ENCODE measurements at regions not wholly inside any gene's neighbourhood (a gene's known extent, or its start where the extent isn't known, plus 50 kb on each side); places are given as distances from the start of the nearest gene placed in this dataset.

- H4K20me1 ChIP-seq (ENCODE audit: control insufficient read depth, insufficient read depth, low read depth, low read length): no peaks in the 10 kb centered on the region
- H3K36me3 ChIP-seq (ENCODE audit: control insufficient read depth, low read length): no peaks in the 10 kb centered on the region
- no peak for TF ChIP-seq CTCF (IDR thresholded peaks at IDR 0.05; ENCODE audit: low read depth, low read length, poor library complexity, severe bottlenecking)
- no peak for TF ChIP-seq EZH2phosphoT487 (IDR thresholded peaks at IDR 0.05; ENCODE audit: borderline replicate concordance, low read length)
- no peaks in the 10 kb centered on the region for H3K27me3 ChIP-seq (ENCODE audit: control insufficient read depth, low read length)
- H3K4me1 ChIP-seq (ENCODE audit: control insufficient read depth, low read length): no peaks in the 10 kb centered on the region
- H3K9me3 ChIP-seq (ENCODE audit: control insufficient read depth, insufficient read depth, low read length): no peaks in the 10 kb centered on the region
- H3F3A ChIP-seq (ENCODE audit: control insufficient read depth, insufficient read depth): no peaks in the 10 kb centered on the region
- H3K79me2 ChIP-seq (ENCODE audit: control insufficient read depth, low read length): no peaks in the 10 kb centered on the region
- H3K27ac ChIP-seq (ENCODE audit: low read depth, low read length): no peak overlapping the region
- H3K9me2 ChIP-seq (replicated peaks; ENCODE audit: control insufficient read depth, low read length): no peaks in the 10 kb centered on the region
- no peak overlapping the region for H3K4me2 ChIP-seq (ENCODE audit: low read length)
- H3K4me3 ChIP-seq (ENCODE audit: low read length): no peak overlapping the region
Observed at GRCh38 chr15:39157882-39158281, 423.0 kb upstream of the THBS1 start.

GRCh38 chr15:39159833-39160232, 421.0 kb upstream of the THBS1 start:
- no peak overlapping the region for H3K4me2 ChIP-seq (ENCODE audit: low read length)
- no peaks in the 10 kb centered on the region for H3K27me3 ChIP-seq (ENCODE audit: control insufficient read depth, low read length)
- no peaks in the 10 kb centered on the region for H3K79me2 ChIP-seq (ENCODE audit: control insufficient read depth, low read length)
- no peaks in the 10 kb centered on the region for H3K36me3 ChIP-seq (ENCODE audit: control insufficient read depth, low read length)
- H3K27ac ChIP-seq (ENCODE audit: low read depth, low read length): no peak overlapping the region
- no peaks in the 10 kb centered on the region for H3K9me2 ChIP-seq (replicated peaks; ENCODE audit: control insufficient read depth, low read length)
- H3F3A ChIP-seq (ENCODE audit: control insufficient read depth, insufficient read depth): no peaks in the 10 kb centered on the region
- H3K9me3 ChIP-seq (ENCODE audit: control insufficient read depth, insufficient read depth, low read length): no peaks in the 10 kb centered on the region
- no peak for TF ChIP-seq EZH2phosphoT487 (IDR thresholded peaks at IDR 0.05; ENCODE audit: borderline replicate concordance, low read length)
- no peak for TF ChIP-seq CTCF (IDR thresholded peaks at IDR 0.05; ENCODE audit: low read depth, low read length, poor library complexity, severe bottlenecking)
- H3K4me3 ChIP-seq (ENCODE audit: low read length): no peak overlapping the region
- H4K20me1 ChIP-seq (ENCODE audit: control insufficient read depth, insufficient read depth, low read depth, low read length): no peaks in the 10 kb centered on the region
- no peaks in the 10 kb centered on the region for H3K4me1 ChIP-seq (ENCODE audit: control insufficient read depth, low read length)

- Histone ChIP-seq H3K4me2 (ENCODE audit: low read length) (no peak overlapping the region), H3F3A (ENCODE audit: control insufficient read depth, insufficient read depth) (no peaks in the 10 kb centered on the region), H3K27me3 (ENCODE audit: control insufficient read depth, low read length) (no peaks in the 10 kb centered on the region), H3K9me3 (ENCODE audit: control insufficient read depth, insufficient read depth, low read length) (no peaks in the 10 kb centered on the region), H3K4me3 (ENCODE audit: low read length) (no peak overlapping the region), H3K4me1 (ENCODE audit: control insufficient read depth, low read length) (no peaks in the 10 kb centered on the region), H3K9me2 (replicated peaks; ENCODE audit: control insufficient read depth, low read length) (no peaks in the 10 kb centered on the region), H3K79me2 (ENCODE audit: control insufficient read depth, low read length) (no peaks in the 10 kb centered on the region), H3K27ac (ENCODE audit: low read depth, low read length) (no peak overlapping the region), H4K20me1 (ENCODE audit: control insufficient read depth, insufficient read depth, low read depth, low read length) (no peaks in the 10 kb centered on the region), H3K36me3 (ENCODE audit: control insufficient read depth, low read length) (no peaks in the 10 kb centered on the region)
- no peak for TF ChIP-seq EZH2phosphoT487 (IDR thresholded peaks at IDR 0.05; ENCODE audit: borderline replicate concordance, low read length)
- TF ChIP-seq CTCF (IDR thresholded peaks at IDR 0.05; ENCODE audit: low read depth, low read length, poor library complexity, severe bottlenecking): no peak
Observed at GRCh38 chr15:39161096-39161495, 419.8 kb upstream of the THBS1 start.
